ENCODE measurements at regions not wholly inside any gene's neighbourhood (a gene's known extent, or its start where the extent isn't known, plus 50 kb on each side); places are given as distances from the start of the nearest gene placed in this dataset.

GRCh38 chr7:49386792-49387191 lies 386.6 kb upstream of the VWC2 start:
- Histone ChIP-seq H3K36me3 (ENCODE audit: control insufficient read depth, insufficient read depth, low read length) (no peaks in the 10 kb centered on the region), H3K79me2 (ENCODE audit: control insufficient read depth, insufficient read depth, low read length) (no peaks in the 10 kb centered on the region), H3K4me2 (ENCODE audit: low read length) (no peak overlapping the region), H4K8ac (ENCODE audit: low read depth, low read length) (no peak overlapping the region), H3K4ac (ENCODE audit: low read depth, low read length) (no peak overlapping the region), H4K5ac (ENCODE audit: low read length) (no peak overlapping the region), H2BK120ac (ENCODE audit: low read depth, low read length) (no peak overlapping the region), H2BK15ac (replicated peaks; ENCODE audit: low read depth) (no peak overlapping the region), H3K4me1 (ENCODE audit: control insufficient read depth, low read depth, low read length) (no peaks in the 10 kb centered on the region), H3K79me1 (ENCODE audit: low read length) (no peaks in the 10 kb centered on the region), H3K27me3 (ENCODE audit: insufficient read depth, low read length, poor library complexity) (no peaks in the 10 kb centered on the region), H2AK5ac (ENCODE audit: low read length) (no peak overlapping the region), H3K9ac (ENCODE audit: low read length) (no peak overlapping the region), H3K23ac (ENCODE audit: low read length) (no peak overlapping the region), H3K4me3 (ENCODE audit: low read length) (no peak overlapping the region), H3K56ac (ENCODE audit: low read length) (no peak overlapping the region), H3K18ac (ENCODE audit: low read length) (no peak overlapping the region), H3K27ac (ENCODE audit: low read depth, low read length) (no peak overlapping the region), H2BK5ac (ENCODE audit: low read length) (no peak overlapping the region)
- no CpG with 5 or more reads among the region's 1 CpG for WGBS (ENCODE audit: extremely low coverage, insufficient coverage, low lambda C conversion rate)
- DNase-seq: no peak

- H3K56ac ChIP-seq (ENCODE audit: low read length): no peak overlapping the region
- H3K36me3 ChIP-seq (ENCODE audit: control insufficient read depth, insufficient read depth, low read length): no peaks in the 10 kb centered on the region
- no peak overlapping the region for H2BK120ac ChIP-seq (ENCODE audit: low read depth, low read length)
- H3K27me3 ChIP-seq (ENCODE audit: insufficient read depth, low read length, poor library complexity): no peaks in the 10 kb centered on the region
- H3K79me2 ChIP-seq (ENCODE audit: control insufficient read depth, insufficient read depth, low read length): no peaks in the 10 kb centered on the region
- no peak overlapping the region for H3K4me2 ChIP-seq (ENCODE audit: low read length)
- no peak overlapping the region for H3K23ac ChIP-seq (ENCODE audit: low read length)
- H2BK5ac ChIP-seq (ENCODE audit: low read length): no peak overlapping the region
- no peak overlapping the region for H2AK5ac ChIP-seq (ENCODE audit: low read length)
- no CpG with 5 or more reads among the region's 7 CpGs for WGBS (ENCODE audit: extremely low coverage, insufficient coverage, low lambda C conversion rate)
- no peak overlapping the region for H3K9ac ChIP-seq (ENCODE audit: low read length)
- H4K8ac ChIP-seq (ENCODE audit: low read depth, low read length): no peak overlapping the region
- H3K4me1 ChIP-seq (ENCODE audit: control insufficient read depth, low read depth, low read length): no peaks in the 10 kb centered on the region
- no peak overlapping the region for H3K18ac ChIP-seq (ENCODE audit: low read length)
- no peak for DNase-seq
- H3K4me3 ChIP-seq (ENCODE audit: low read length): no peak overlapping the region
- no peak overlapping the region for H3K4ac ChIP-seq (ENCODE audit: low read depth, low read length)
- no peak overlapping the region for H2BK15ac ChIP-seq (replicated peaks; ENCODE audit: low read depth)
- no peak overlapping the region for H4K5ac ChIP-seq (ENCODE audit: low read length)
- no peak overlapping the region for H3K27ac ChIP-seq (ENCODE audit: low read depth, low read length)
- no peaks in the 10 kb centered on the region for H3K79me1 ChIP-seq (ENCODE audit: low read length)
Observed at GRCh38 chr7:49389871-49390479, 383.5 kb upstream of the VWC2 start.

- Histone ChIP-seq H2BK15ac (replicated peaks; ENCODE audit: low read depth) (no peak overlapping the region), H3K36me3 (ENCODE audit: control insufficient read depth, insufficient read depth, low read length) (no peaks in the 10 kb centered on the region), H2AK5ac (ENCODE audit: low read length) (no peak overlapping the region), H3K79me1 (ENCODE audit: low read length) (no peaks in the 10 kb centered on the region), H3K27ac (ENCODE audit: low read depth, low read length) (no peak overlapping the region), H4K5ac (ENCODE audit: low read length) (no peak overlapping the region), H3K4me3 (ENCODE audit: low read length) (no peak overlapping the region), H3K4me2 (ENCODE audit: low read length) (no peak overlapping the region), H3K4ac (ENCODE audit: low read depth, low read length) (no peak overlapping the region), H2BK5ac (ENCODE audit: low read length) (no peak overlapping the region), H3K79me2 (ENCODE audit: control insufficient read depth, insufficient read depth, low read length) (no peaks in the 10 kb centered on the region), H3K56ac (ENCODE audit: low read length) (no peak overlapping the region), H4K8ac (ENCODE audit: low read depth, low read length) (no peak overlapping the region), H3K27me3 (ENCODE audit: insufficient read depth, low read length, poor library complexity) (no peaks in the 10 kb centered on the region), H2BK120ac (ENCODE audit: low read depth, low read length) (no peak overlapping the region), H3K9ac (ENCODE audit: low read length) (no peak overlapping the region), H3K18ac (ENCODE audit: low read length) (no peak overlapping the region), H3K23ac (ENCODE audit: low read length) (no peak overlapping the region), H3K4me1 (ENCODE audit: control insufficient read depth, low read depth, low read length) (no peaks in the 10 kb centered on the region)
- peak; percentile 5 for DNase-seq
- WGBS (ENCODE audit: extremely low coverage, insufficient coverage, low lambda C conversion rate): no CpG with 5 or more reads among the region's 4 CpGs
Observed at GRCh38 chr7:49396229-49396628, 377.2 kb upstream of the VWC2 start.

- H3K79me2 ChIP-seq (ENCODE audit: control insufficient read depth, insufficient read depth, low read length): no peaks in the 10 kb centered on the region
- H3K36me3 ChIP-seq (ENCODE audit: control insufficient read depth, insufficient read depth, low read length): no peaks in the 10 kb centered on the region
- no peak overlapping the region for H3K56ac ChIP-seq (ENCODE audit: low read length)
- no peak overlapping the region for H2BK15ac ChIP-seq (replicated peaks; ENCODE audit: low read depth)
- no peaks in the 10 kb centered on the region for H3K4me1 ChIP-seq (ENCODE audit: control insufficient read depth, low read depth, low read length)
- no peak overlapping the region for H3K4me2 ChIP-seq (ENCODE audit: low read length)
- H3K18ac ChIP-seq (ENCODE audit: low read length): no peak overlapping the region
- H3K27me3 ChIP-seq (ENCODE audit: insufficient read depth, low read length, poor library complexity): no peaks in the 10 kb centered on the region
- no peak overlapping the region for H4K8ac ChIP-seq (ENCODE audit: low read depth, low read length)
- H4K5ac ChIP-seq (ENCODE audit: low read length): no peak overlapping the region
- no peak overlapping the region for H3K23ac ChIP-seq (ENCODE audit: low read length)
- no peak overlapping the region for H2AK5ac ChIP-seq (ENCODE audit: low read length)
- no CpG with 5 or more reads among the region's 4 CpGs for WGBS (ENCODE audit: extremely low coverage, insufficient coverage, low lambda C conversion rate)
- H2BK5ac ChIP-seq (ENCODE audit: low read length): no peak overlapping the region
- H3K79me1 ChIP-seq (ENCODE audit: low read length): no peaks in the 10 kb centered on the region
- no peak overlapping the region for H3K9ac ChIP-seq (ENCODE audit: low read length)
- no peak for DNase-seq
- H3K4me3 ChIP-seq (ENCODE audit: low read length): no peak overlapping the region
- H2BK120ac ChIP-seq (ENCODE audit: low read depth, low read length): no peak overlapping the region
- no peak overlapping the region for H3K27ac ChIP-seq (ENCODE audit: low read depth, low read length)
- no peak overlapping the region for H3K4ac ChIP-seq (ENCODE audit: low read depth, low read length)
Observed at GRCh38 chr7:49397750-49398149, 375.7 kb upstream of the VWC2 start.

GRCh38 chr7:49398236-49398635 lies 375.2 kb upstream of the VWC2 start:
- no peaks in the 10 kb centered on the region for H3K79me2 ChIP-seq (ENCODE audit: control insufficient read depth, insufficient read depth, low read length)
- H3K79me1 ChIP-seq (ENCODE audit: low read length): no peaks in the 10 kb centered on the region
- no peak overlapping the region for H4K8ac ChIP-seq (ENCODE audit: low read depth, low read length)
- H3K4me2 ChIP-seq (ENCODE audit: low read length): no peak overlapping the region
- DNase-seq: no peak
- H3K27ac ChIP-seq (ENCODE audit: low read depth, low read length): no peak overlapping the region
- no peak overlapping the region for H2AK5ac ChIP-seq (ENCODE audit: low read length)
- no peak overlapping the region for H3K56ac ChIP-seq (ENCODE audit: low read length)
- H4K5ac ChIP-seq (ENCODE audit: low read length): no peak overlapping the region
- no peak overlapping the region for H2BK5ac ChIP-seq (ENCODE audit: low read length)
- H3K36me3 ChIP-seq (ENCODE audit: control insufficient read depth, insufficient read depth, low read length): no peaks in the 10 kb centered on the region
- no peak overlapping the region for H3K4me3 ChIP-seq (ENCODE audit: low read length)
- H2BK15ac ChIP-seq (replicated peaks; ENCODE audit: low read depth): no peak overlapping the region
- no peaks in the 10 kb centered on the region for H3K27me3 ChIP-seq (ENCODE audit: insufficient read depth, low read length, poor library complexity)
- no peak overlapping the region for H2BK120ac ChIP-seq (ENCODE audit: low read depth, low read length)
- no peaks in the 10 kb centered on the region for H3K4me1 ChIP-seq (ENCODE audit: control insufficient read depth, low read depth, low read length)
- H3K9ac ChIP-seq (ENCODE audit: low read length): no peak overlapping the region
- H3K18ac ChIP-seq (ENCODE audit: low read length): no peak overlapping the region
- H3K4ac ChIP-seq (ENCODE audit: low read depth, low read length): no peak overlapping the region
- no peak overlapping the region for H3K23ac ChIP-seq (ENCODE audit: low read length)
- no CpG with 5 or more reads among the region's 5 CpGs for WGBS (ENCODE audit: extremely low coverage, insufficient coverage, low lambda C conversion rate)

- Histone ChIP-seq H3K27me3 (ENCODE audit: insufficient read depth, low read length, poor library complexity) (no peaks in the 10 kb centered on the region), H3K4me3 (ENCODE audit: low read length) (no peak overlapping the region), H3K9ac (ENCODE audit: low read length) (no peak overlapping the region), H4K5ac (ENCODE audit: low read length) (no peak overlapping the region), H3K4me1 (ENCODE audit: control insufficient read depth, low read depth, low read length) (no peaks in the 10 kb centered on the region), H3K36me3 (ENCODE audit: control insufficient read depth, insufficient read depth, low read length) (no peaks in the 10 kb centered on the region), H2BK15ac (replicated peaks; ENCODE audit: low read depth) (no peak overlapping the region), H3K4me2 (ENCODE audit: low read length) (no peak overlapping the region), H3K23ac (ENCODE audit: low read length) (no peak overlapping the region), H3K79me2 (ENCODE audit: control insufficient read depth, insufficient read depth, low read length) (no peaks in the 10 kb centered on the region), H3K4ac (ENCODE audit: low read depth, low read length) (no peak overlapping the region), H2BK5ac (ENCODE audit: low read length) (no peak overlapping the region), H3K79me1 (ENCODE audit: low read length) (no peaks in the 10 kb centered on the region), H3K27ac (ENCODE audit: low read depth, low read length) (no peak overlapping the region), H2AK5ac (ENCODE audit: low read length) (no peak overlapping the region), H3K18ac (ENCODE audit: low read length) (no peak overlapping the region), H4K8ac (ENCODE audit: low read depth, low read length) (no peak overlapping the region), H2BK120ac (ENCODE audit: low read depth, low read length) (no peak overlapping the region), H3K56ac (ENCODE audit: low read length) (no peak overlapping the region)
- peak; percentile 16 for DNase-seq
- no CpG with 5 or more reads among the region's 3 CpGs for WGBS (ENCODE audit: extremely low coverage, insufficient coverage, low lambda C conversion rate)
Observed at GRCh38 chr7:49398746-49399145, 374.7 kb upstream of the VWC2 start.

All from mesendoderm (in vitro differentiated cells).